NCI-H1105 treated with DMSO at 0.1 percent for 48 hours (cell line): ENCODE measurements at regions not wholly inside any gene's neighbourhood (a gene's known extent, or its start where the extent isn't known, plus 50 kb on each side); places are given as distances from the start of the nearest gene placed in this dataset.
"Not testable (repeated sequence)": the region's sequence is repeated elsewhere in the genome, so short reads cannot be mapped to it uniquely, and the experiment has no call there.

Source experiments
- DNase-seq: peaks from one replicate; lab custom pipeline; 2025; lab: John Stamatoyannopoulos, UW

DNA sequence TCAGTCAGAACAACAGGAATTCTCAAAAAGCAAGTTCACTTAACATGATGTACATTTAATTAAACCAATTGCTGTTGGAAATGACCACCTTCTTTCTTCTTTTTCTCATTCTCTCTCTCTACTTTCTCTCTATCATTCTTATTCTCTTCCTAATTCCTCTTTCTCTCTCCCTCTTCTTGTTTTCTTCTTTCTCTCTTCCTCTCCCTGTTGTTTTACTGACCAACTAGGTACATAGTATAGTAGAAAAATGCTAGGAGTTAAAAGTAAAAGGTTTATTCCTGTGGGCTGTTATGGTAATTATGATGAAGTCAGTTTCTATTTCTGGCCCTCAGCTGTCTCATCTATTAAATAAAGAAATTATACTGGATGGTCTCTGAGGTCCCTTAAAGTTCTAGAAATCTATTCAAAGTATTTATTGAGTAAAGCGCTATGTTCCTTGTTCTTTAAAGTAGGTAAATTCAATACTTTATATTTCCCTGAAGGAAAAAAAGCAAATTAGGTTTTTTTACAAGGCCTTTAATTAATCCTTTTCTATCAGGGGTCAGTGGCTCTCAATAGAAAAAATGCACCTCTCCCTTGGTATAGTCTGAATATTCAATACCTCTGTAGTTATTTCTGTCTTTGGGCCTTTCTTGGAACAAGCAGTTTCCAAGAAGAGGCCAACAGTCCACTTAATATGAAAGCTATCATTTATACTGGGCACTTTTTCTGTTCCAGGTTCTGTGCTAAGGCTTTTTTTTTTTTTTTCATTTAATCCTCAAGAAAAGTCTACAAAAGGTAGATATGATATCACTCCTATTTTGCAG is 102.3 kb upstream of the SLC30A5 start:
- DNase-seq: no peak

- no peak for DNase-seq
Observed at GRCh38 chr5:68994645-68995044, 99.2 kb upstream of the SLC30A5 start.

- DNase-seq: no peak
Observed at GRCh38 chr5:68995845-68996545, 97.8 kb upstream of the SLC30A5 start.

DNA sequence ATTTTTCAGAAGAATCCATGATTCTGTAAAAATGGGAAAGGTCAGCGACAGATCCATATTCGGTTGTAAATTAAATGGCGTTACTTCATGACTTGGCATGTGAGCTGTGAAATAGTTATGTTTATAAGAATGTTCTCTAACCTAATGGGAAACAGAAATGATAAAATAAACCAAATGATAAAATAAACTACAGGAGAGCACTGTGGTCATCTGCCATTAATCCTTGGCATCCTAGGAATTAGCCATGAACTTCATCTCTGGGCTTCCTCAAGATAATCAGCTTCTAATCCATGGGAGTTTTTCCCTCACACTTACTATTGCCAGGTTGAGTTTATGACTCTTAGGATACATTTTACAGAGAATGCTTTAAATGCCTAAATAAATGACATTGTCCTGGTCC is 94.6 kb upstream of the SLC30A5 start:
- no peak for DNase-seq

DNA sequence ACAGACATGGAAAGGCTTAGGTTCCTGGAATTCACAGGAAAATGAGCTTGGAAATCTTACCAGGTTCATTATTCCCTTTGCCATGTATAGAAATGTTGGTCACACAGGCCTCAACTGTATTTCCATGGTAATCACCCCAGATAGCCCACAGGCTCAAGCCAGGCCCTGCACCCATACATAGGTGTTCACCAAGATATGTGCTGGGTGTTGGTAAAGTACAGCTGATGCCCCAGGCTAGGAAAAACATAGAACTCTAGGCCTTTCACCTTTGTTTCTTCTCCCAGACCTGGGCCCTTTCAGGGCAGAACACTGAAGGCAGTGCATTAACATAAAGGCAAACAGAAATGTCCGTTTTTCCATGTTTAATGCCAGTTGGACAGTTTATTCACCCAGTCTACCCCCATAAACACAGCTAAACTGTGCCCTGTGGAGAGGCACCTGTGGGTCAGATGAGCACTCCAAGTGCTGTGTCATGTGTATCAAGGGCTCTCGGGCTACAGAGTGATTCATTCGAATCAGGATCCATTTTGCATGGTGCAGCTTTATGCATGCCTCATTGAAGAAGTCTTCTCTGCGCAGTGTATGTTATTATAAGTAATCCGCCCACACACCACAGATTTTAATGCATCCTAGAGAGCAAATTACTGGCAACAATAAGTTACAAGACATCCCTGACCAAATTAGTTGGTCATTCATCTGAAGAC is 93.4 kb upstream of the SLC30A5 start:
- DNase-seq: no peak

GRCh38 chr5:69000949-69001348 is 92.9 kb upstream of the SLC30A5 start:
- DNase-seq: no peak

DNA sequence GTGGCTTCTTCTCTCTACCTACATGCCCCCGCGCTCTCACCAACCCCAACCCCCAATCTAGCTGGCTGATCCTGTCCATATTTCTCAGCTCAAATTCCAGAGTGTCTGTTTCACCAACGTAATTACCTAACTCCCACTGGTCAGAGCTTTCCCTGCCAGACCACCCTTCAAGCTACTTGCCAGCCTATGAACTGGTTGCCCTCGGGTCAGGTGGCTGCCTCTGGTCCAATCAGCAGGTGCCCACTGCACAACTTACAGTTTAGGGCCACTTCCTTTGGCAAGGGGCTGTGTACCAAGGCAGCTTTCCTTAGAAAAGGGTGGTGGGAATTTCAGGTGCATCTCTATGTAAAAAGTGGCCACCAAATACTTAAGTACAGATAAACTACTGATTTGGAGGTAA is 92.2 kb upstream of the SLC30A5 start:
- no peak for DNase-seq

- DNase-seq: no peak
Observed at GRCh38 chr5:69004127-69004526, 89.7 kb upstream of the SLC30A5 start.

- no peak for DNase-seq
Observed at GRCh38 chr5:69004676-69005075, 89.1 kb upstream of the SLC30A5 start.

GRCh38 chr5:69006030-69006429 is 87.8 kb upstream of the SLC30A5 start:
- no peak for DNase-seq

DNA sequence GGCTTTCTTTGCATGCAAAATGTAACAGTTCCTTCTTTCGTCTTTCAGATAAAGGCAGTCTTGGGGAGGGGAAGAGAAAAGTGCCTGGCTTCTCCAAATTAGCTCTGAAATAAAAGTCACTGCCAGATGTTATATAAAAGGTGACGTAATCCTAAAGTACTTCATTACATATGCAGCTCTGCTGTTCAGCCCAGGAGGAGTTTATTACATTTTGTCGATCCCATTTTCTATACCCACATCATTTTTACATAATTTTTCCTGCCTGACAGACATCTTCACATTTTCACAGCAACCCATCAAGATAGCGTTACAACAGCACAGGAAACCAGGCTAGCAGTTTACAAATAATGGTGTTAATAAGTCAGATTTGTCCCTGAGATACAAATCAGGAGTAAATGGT is 86.7 kb upstream of the SLC30A5 start:
- no peak for DNase-seq

GRCh38 chr5:69007726-69008368 is 86.0 kb upstream of the SLC30A5 start:
- peak; percentile 18 for DNase-seq

GRCh38 chr5:69010476-69010875 is 83.3 kb upstream of the SLC30A5 start:
- DNase-seq: no peak

DNA sequence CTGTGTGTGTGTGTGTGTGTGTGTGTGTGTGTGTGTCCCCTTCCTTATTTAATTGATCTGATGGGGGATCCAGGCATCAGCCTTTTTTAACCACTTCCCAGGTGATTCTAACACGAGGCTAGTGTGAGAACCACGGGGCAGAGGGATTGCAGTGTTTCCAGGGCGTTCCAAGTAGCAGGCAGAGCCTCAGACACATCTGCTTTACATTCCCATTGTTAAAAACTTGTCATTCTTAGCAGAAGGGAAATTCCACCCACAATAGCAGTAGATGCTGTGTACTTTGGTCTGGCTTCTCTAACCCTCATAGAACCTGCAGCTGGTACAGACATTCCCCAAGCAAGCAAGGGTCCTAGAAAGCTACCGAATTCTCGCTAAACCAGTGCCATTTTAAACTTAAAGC is 81.9 kb upstream of the SLC30A5 start:
- no peak for DNase-seq

DNA sequence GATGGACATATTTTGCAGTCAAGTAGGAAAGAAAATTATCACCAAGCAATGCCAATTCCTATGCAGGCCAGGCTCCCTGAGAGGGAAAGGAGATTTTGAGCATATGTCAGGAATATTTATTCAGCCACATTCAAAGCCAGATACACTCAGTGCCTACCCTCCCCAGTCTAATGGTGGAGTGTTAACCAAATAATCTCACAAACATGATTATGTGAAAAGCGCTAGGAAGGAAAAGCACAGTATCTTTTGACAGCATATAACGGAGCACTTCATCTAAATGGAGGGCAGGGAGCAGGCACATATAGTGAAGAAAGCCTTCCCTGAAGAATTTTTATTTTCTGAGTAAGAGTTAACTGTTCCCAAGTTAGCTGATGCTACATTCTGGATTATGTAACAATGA is 80.3 kb upstream of the SLC30A5 start:
- peak; percentile 66 for DNase-seq

GRCh38 chr5:69014007-69014406 is 79.8 kb upstream of the SLC30A5 start:
- not testable (repeated sequence) for DNase-seq

GRCh38 chr5:69019668-69020375 is 74.0 kb upstream of the SLC30A5 start:
- no peak for DNase-seq

DNA sequence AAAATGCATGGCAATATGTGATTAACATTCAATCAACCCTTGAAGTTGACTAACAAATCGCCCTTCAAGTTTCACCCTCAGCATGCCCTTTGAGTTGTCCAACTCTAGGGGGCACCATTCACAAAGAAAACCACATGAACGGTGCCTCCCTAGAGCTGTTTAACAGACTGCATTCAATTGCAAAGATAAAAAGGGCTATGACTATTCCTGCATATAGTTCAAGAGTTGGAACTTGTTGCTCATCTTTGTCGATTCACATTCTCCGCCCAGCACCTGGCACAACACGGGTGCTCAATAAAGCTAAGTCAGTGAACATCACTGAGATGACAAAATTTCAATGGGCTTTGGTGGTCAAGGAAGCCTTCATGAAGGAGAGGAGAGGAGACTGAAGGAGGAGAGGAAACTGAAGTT is 69.6 kb upstream of the SLC30A5 start:
- DNase-seq: peak; percentile 32

DNA sequence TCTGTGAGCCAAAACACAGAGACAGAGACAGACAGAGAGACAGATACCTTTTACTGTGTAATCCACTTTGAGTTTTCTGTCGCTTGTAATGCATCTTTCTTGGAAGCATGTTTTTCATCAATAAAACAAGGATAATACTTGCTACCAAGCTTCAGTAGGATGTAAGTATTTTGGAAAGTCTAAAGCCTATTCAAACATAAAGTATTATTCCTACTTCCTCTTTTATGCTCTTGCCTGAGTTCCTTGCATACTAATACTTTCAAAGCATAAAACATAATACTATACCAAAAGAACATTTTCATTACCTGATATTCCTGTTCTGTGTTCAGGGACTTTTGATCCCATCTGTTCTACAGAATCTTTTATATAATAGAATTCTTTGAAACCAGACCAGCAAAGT is 64.5 kb upstream of the SLC30A5 start:
- DNase-seq: no peak

GRCh38 chr5:69030358-69031062 is 63.3 kb upstream of the SLC30A5 start:
- no peak for DNase-seq

DNA sequence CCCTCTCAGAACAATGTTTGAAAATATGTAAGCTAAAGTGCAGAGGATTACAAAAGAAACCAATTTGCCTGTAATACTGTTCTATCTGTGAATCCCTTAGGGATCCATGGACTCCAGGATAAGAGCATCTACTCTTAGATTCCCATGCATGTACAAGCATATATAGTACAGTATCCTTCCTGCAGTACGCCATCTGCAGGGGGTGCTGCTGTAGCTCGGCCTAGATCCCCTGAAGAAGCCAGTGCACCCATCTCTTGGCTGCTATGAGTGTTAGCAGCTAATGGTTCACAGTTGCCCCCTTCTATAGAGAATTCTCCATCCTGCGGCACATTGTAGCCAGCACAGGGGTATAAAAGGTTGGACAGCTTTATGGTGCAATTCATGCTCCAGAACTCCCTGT is 61.8 kb upstream of the SLC30A5 start:
- no peak for DNase-seq
